HepG2 (cell line): ENCODE measurements at regions not wholly inside any gene's neighbourhood (a gene's known extent, or its start where the extent isn't known, plus 50 kb on each side); places are given as distances from the start of the nearest gene placed in this dataset.

ENCODE experiments used
- ATAC-seq: fragments of 200-7000 bp; cut with Tn5 transposase; 3 replicates; pipeline ENCODE4 v1.9.1; 2020; ENCODE audit warnings: mild to moderate bottlenecking, moderate library complexity
- BruUV-seq: library from RNA; stranded (reverse); fragments of 400-500 nt; replicated peaks from 2 replicates; lab custom pipeline; 2021; lab: Mats Ljungman, UMichigan
- CTCF ChIA-PET: fragments of 300-600 bp; formaldehyde crosslinking; extraction: SDS; loops from one replicate; lab custom pipeline; 2021; ENCODE audit warnings: low total read pairs, inconsistent platforms, low intra/inter-chr PET ratio; lab: Yijun Ruan, JAX
- POLR2A ChIA-PET: fragments of 350-600 bp; sonication (Branson Sonifier 250); formaldehyde crosslinking; loops from one replicate; lab custom pipeline; 2020; ENCODE audit warnings: antibody characterized with exemption, inconsistent platforms; lab: Yijun Ruan, JAX
- DNase-seq: peaks from one replicate; pipeline ENCODE4 v3.0.0-alpha.2; 2015; ENCODE audit warnings: low spot score
- FAIRE-seq: peaks from 3 replicates; lab custom pipeline; 2011; peaks lifted over from hg19 to GRCh38; lab: Jason Lieb, UNC
- H2AFZ ChIP-seq: one replicate; pipeline ENCODE4 v1.6.1; 2011; ENCODE audit warnings: low read length, inconsistent platforms
- H3K27ac ChIP-seq: fragments of 300-600 bp; 3 replicates; pipeline ENCODE4 v1.8.0; 2011; ENCODE audit warnings: mixed run types, mild to moderate bottlenecking, mixed read lengths, low read length, inconsistent platforms; ENCODE audit not compliant: insufficient read depth; ENCODE audit errors: extremely low read length
- H3K27me3 ChIP-seq, 2 experiments: fragments of 200-600 bp in 1 of 2; 2 replicates in 1 of 2; 3 replicates in 1 of 2; pipeline versions ENCODE4 v1.6.0 to v1.8.0; 2011; ENCODE audit warnings: low read length in 2 of 2, mild to moderate bottlenecking in 2 of 2, moderate library complexity in 2 of 2, inconsistent platforms in 1 of 2; ENCODE audit not compliant: insufficient read depth in 2 of 2, control insufficient read depth in 1 of 2
- H3K36me3 ChIP-seq, 2 experiments: fragments of 200-600 bp in 1 of 2; replicated peaks in 1 of 2; 2 replicates in 1 of 2; 3 replicates in 1 of 2; pipeline versions ENCODE4 v1.5.1 to v1.8.0; 2011; ENCODE audit warnings: low read length in 2 of 2, inconsistent platforms in 1 of 2; ENCODE audit not compliant: insufficient read depth in 2 of 2, control insufficient read depth in 1 of 2
- H3K4me1 ChIP-seq: 2 replicates; pipeline ENCODE4 v1.5.1; 2012; ENCODE audit warnings: low read length, inconsistent platforms; ENCODE audit not compliant: insufficient read depth
- H3K4me2 ChIP-seq: 2 replicates; pipeline ENCODE4 v1.6.0; 2011; ENCODE audit warnings: low read depth, low read length, inconsistent platforms
- H3K4me3 ChIP-seq, 3 experiments: fragments of 200-600 bp in 1 of 3; sonication (generic), shearing (Covaris generic) in 1 of 3; replicated peaks in 1 of 3; 2 replicates each; pipeline ENCODE4 v1.5.1; 2011 to 2016; ENCODE audit warnings: low read length in 3 of 3, inconsistent platforms in 2 of 3, low read depth in 2 of 3, mild to moderate bottlenecking in 2 of 3, control low read depth in 1 of 3, mixed read lengths in 1 of 3; ENCODE audit not compliant: insufficient read depth in 1 of 3
- H3K79me2 ChIP-seq: one replicate; pipeline ENCODE4 v1.6.1; 2011; ENCODE audit warnings: low read length, inconsistent platforms; ENCODE audit not compliant: insufficient read depth
- H3K9ac ChIP-seq: 2 replicates; pipeline ENCODE4 v1.6.0; 2011; ENCODE audit warnings: mild to moderate bottlenecking, low read depth, low read length, inconsistent platforms; ENCODE audit not compliant: insufficient read depth
- H3K9me3 ChIP-seq: 2 replicates; pipeline ENCODE4 v1.5.1; 2012; ENCODE audit warnings: mild to moderate bottlenecking, low read length
- H4K20me1 ChIP-seq: 2 replicates; pipeline ENCODE4 v1.6.0; 2011; ENCODE audit warnings: inconsistent platforms, mild to moderate bottlenecking, low read length, moderate library complexity; ENCODE audit not compliant: insufficient read depth
- ATF7 ChIP-seq, 2 experiments: fragments of 450-650 bp in 1 of 2; sonication (generic) in 1 of 2; formaldehyde crosslinking in 1 of 2; IDR thresholded peaks; 2 replicates each; pipeline versions ENCODE4 v1.4.0 to v1.6.1; 2016 to 2020; ENCODE audit warnings: antibody characterized with exemption in 1 of 2, mild to moderate bottlenecking in 1 of 2, missing genetic modification reagents in 1 of 2
- CEBPB ChIP-seq: IDR thresholded peaks from 2 replicates; pipeline ENCODE4 v1.6.1; 2011; ENCODE audit warnings: low read depth, low read length, improper control_type of control experiment, borderline replicate concordance
- FOXO1 ChIP-seq: sonication (generic); formaldehyde crosslinking; IDR thresholded peaks from 2 replicates; pipeline ENCODE4 v1.4.0; 2020; ENCODE audit warnings: missing genetic modification reagents
- IRX3 ChIP-seq: sonication (generic); formaldehyde crosslinking; IDR thresholded peaks from 2 replicates; pipeline ENCODE4 v1.8.1; 2023; ENCODE audit warnings: mild to moderate bottlenecking, low read depth, missing genetic modification reagents, borderline replicate concordance
- MBD4 ChIP-seq: IDR thresholded peaks from 2 replicates; pipeline ENCODE4 v1.6.1; 2012; ENCODE audit warnings: low read length, inconsistent platforms, borderline replicate concordance
- TEAD2 ChIP-seq: sonication (generic); formaldehyde crosslinking; IDR thresholded peaks from 2 replicates; pipeline ENCODE4 v1.9.0; 2021; ENCODE audit warnings: missing genetic modification reagents
- ZBTB4 ChIP-seq: sonication (generic); formaldehyde crosslinking; IDR thresholded peaks from 2 replicates; pipeline ENCODE4 v1.4.0; 2020; ENCODE audit warnings: missing genetic modification reagents, mild to moderate bottlenecking, borderline replicate concordance
- ZNF432 ChIP-seq: sonication (generic); formaldehyde crosslinking; IDR thresholded peaks from 2 replicates; pipeline ENCODE4 v1.5.0; 2020; ENCODE audit warnings: missing genetic modification reagents, mild to moderate bottlenecking, borderline replicate concordance
- WGBS: methylation state at CpG from one replicate; pipeline ENCODE4 v1.1.6; 2017; ENCODE audit warnings: low lambda C conversion rate; 5-methylcytosine and 5-hydroxymethylcytosine counted together
- in situ Hi-C: cut with HindIII; loops from 2 replicates; pipeline ENCODE4 v1.10.0; 2017; ENCODE audit warnings: low pct_unique_long_range_greater_than_20kb; ENCODE audit not compliant: extremely low pct_ligation_motif_present
- intact Hi-C: fragments of 100-400 bp; cut with micrococcal nuclease; formaldehyde crosslinking; loops from one replicate; pipeline ENCODE4 v1.10.0; 2022; ENCODE audit not compliant: unreplicated experiment
- TF ChIP-seq, protein P1 (sequence below): IDR thresholded peaks from 2 replicates; pipeline ENCODE4 v1.6.1; 2016; ENCODE audit warnings: low read depth

- TF ChIP-seq IRX3 (CRISPR knock-in tag), result no peak
These were observed 232.2 kb upstream of the CTBP2 start (continued) for GRCh38 chr10:125392609-125393008.

GRCh38 chr10:125392154-125392553 lies 231.8 kb upstream of the CTBP2 start:
- WGBS, result 0% methylated on average over 3 of the region's 3 CpGs
- Histone ChIP-seq H4K20me1 (no peaks in the 10 kb centered on the region), H3K4me2 (no peak overlapping the region), H3K36me3 (no peaks in the 10 kb centered on the region), H3K9me3 (no peaks in the 10 kb centered on the region), H3K27me3 (no peaks in the 10 kb centered on the region; a peak in 1 of 5 replicates), H3K9ac (no peak overlapping the region), H2AFZ (no peak overlapping the region), H3K4me1 (no peaks in the 10 kb centered on the region), H3K27ac (no peak overlapping the region), H3K79me2 (no peaks in the 10 kb centered on the region), H3K4me3 (no peak overlapping the region)
- DNase-seq (no peak), ATAC-seq (no peak), FAIRE-seq (no peak)
- intact Hi-C loops, result no loop called here
- BruUV-seq, result no TSS peak
- TF ChIP-seq TEAD2 (CRISPR knock-in tag) (no peak), ATF7 (IDR thresholded peaks at IDR 0.05) (0 out of 2 replicates have a peak, but pooled peaks have one; percentile 14), ATF7 (CRISPR knock-in tag; IDR thresholded peaks at IDR 0.05) (no peak), MBD4 (no peak), ZBTB4 (CRISPR knock-in tag) (no peak), FOXO1 (CRISPR knock-in tag) (no peak), ZNF432 (CRISPR knock-in tag) (no peak), CEBPB (peak; percentile 63; the same call in 1 of the 2 replicates)
- TF ChIP-seq, protein P1, sequence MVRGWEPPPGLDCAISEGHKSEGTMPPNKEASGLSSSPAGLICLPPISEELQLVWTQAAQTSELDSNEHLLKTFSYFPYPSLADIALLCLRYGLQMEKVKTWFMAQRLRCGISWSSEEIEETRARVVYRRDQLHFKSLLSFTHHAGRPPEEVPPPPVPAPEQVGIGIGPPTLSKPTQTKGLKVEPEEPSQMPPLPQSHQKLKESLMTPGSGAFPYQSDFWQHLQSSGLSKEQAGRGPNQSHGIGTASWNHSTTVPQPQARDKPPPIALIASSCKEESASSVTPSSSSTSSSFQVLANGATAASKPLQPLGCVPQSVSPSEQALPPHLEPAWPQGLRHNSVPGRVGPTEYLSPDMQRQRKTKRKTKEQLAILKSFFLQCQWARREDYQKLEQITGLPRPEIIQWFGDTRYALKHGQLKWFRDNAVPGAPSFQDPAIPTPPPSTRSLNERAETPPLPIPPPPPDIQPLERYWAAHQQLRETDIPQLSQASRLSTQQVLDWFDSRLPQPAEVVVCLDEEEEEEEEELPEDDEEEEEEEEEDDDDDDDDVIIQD (CRISPR knock-in tag), result no peak
- POLR2A ChIA-PET, result no interaction called here
- CTCF ChIA-PET, result no interaction called here
- in situ Hi-C loops, result no loop called here
